Activated CD4-positive, alpha-beta T cell treated with anti-CD3 and anti-CD28 coated beads, Interleukin-2, amount 50 U/mL, for 16 hours (primary cell): ENCODE measurements at regions not wholly inside any gene's neighbourhood (a gene's known extent, or its start where the extent isn't known, plus 50 kb on each side); places are given as distances from the start of the nearest gene placed in this dataset.
"Not testable (repeated sequence)": the region's sequence is repeated elsewhere in the genome, so short reads cannot be mapped to it uniquely, and the experiment has no call there.

Experiments
- DNase-seq: peaks from one replicate; pipeline ENCODE4 v3.0.0-alpha.2; 2020

GRCh38 chr5:85662969-85663707 lies 954.6 kb upstream of the COX7C start:
- DNase-seq: not testable (repeated sequence)

- DNase-seq: no peak
Observed at GRCh38 chr5:85663708-85664031, 954.1 kb upstream of the COX7C start.

- DNase-seq: no peak
Observed at GRCh38 chr5:85670417-85670816, 947.3 kb upstream of the COX7C start.

GRCh38 chr5:85671223-85671970 lies 946.3 kb upstream of the COX7C start:
- no peak for DNase-seq

- DNase-seq: no peak
Observed at GRCh38 chr5:85681871-85682270, 935.9 kb upstream of the COX7C start.

GRCh38 chr5:85684351-85684750 lies 933.4 kb upstream of the COX7C start:
- DNase-seq: no peak

GRCh38 chr5:85703296-85703695 lies 914.4 kb upstream of the COX7C start:
- DNase-seq: no peak

GRCh38 chr5:85709728-85710127 lies 908.0 kb upstream of the COX7C start:
- DNase-seq: no peak

- no peak for DNase-seq
Observed at GRCh38 chr5:85716344-85717202, 901.2 kb upstream of the COX7C start.

- no peak for DNase-seq
Observed at GRCh38 chr5:85717203-85717563, 900.6 kb upstream of the COX7C start.

GRCh38 chr5:85732185-85732584 lies 885.6 kb upstream of the COX7C start:
- DNase-seq: no peak

- DNase-seq: no peak
Observed at GRCh38 chr5:85741972-85742371, 875.8 kb upstream of the COX7C start.

- DNase-seq: no peak
Observed at GRCh38 chr5:85760519-85760918, 857.2 kb upstream of the COX7C start.

GRCh38 chr5:85769347-85769746 lies 848.4 kb upstream of the COX7C start:
- DNase-seq: no peak

GRCh38 chr5:85784746-85785145 lies 833.0 kb upstream of the COX7C start:
- DNase-seq: no peak

- DNase-seq: no peak
Observed at GRCh38 chr5:85813146-85813545, 804.6 kb upstream of the COX7C start.

- no peak for DNase-seq
Observed at GRCh38 chr5:85814596-85814995, 803.1 kb upstream of the COX7C start.

GRCh38 chr5:85823462-85824426 lies 794.0 kb upstream of the COX7C start:
- no peak for DNase-seq

- DNase-seq: no peak
Observed at GRCh38 chr5:85838781-85839180, 779.0 kb upstream of the COX7C start.

GRCh38 chr5:85841653-85842052 lies 776.1 kb upstream of the COX7C start:
- no peak for DNase-seq

GRCh38 chr5:85843535-85843934 lies 774.2 kb upstream of the COX7C start:
- no peak for DNase-seq

- DNase-seq: no peak
Observed at GRCh38 chr5:85849411-85849810, 768.3 kb upstream of the COX7C start.

GRCh38 chr5:85865296-85865695 lies 752.4 kb upstream of the COX7C start:
- DNase-seq: no peak
